NCI-H2227 (cell line): ENCODE measurements at regions not wholly inside any gene's neighbourhood (a gene's known extent, or its start where the extent isn't known, plus 50 kb on each side); places are given as distances from the start of the nearest gene placed in this dataset.

Source experiments
- DNase-seq: peaks from one replicate; lab custom pipeline; 2025; ENCODE audit not compliant: unreplicated experiment; lab: John Stamatoyannopoulos, UW

DNA sequence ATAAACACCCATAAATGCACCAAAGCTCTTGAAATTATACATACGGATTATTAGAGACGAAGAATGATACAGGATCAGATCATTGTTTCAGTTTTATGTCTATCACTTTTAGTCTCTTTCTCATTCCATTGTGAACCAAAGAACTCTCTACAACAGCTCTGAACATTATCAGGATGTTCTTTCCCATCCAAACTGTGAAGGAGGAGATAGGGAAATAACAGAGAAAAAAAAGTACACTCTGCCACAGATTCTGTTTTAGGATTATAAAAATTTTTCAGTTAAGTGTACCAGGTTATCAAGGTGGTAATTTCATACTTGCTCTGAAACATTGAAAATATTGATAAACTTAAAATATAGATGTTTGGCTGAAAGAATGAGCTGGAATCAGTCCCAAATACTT lies 270.9 kb downstream of the MZT1 start:
- no peak for DNase-seq

DNA sequence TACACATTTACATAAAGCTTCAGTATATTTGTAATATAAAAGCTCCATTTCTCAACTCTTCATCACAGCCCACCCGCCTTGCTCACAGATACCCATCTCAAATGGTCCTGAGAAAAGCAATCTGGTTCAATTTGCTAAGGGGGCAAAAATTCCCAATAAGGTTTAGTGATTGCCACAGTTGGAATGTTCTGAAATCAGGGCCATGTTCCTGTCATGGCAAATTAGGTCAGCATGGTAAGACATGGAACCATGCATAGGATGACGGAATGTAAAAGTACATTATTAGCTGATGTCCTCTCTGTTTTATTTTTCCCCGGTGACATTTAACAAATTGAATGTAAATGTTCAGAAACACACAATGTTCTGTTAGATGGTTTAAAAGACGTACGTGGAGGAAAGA lies 274.3 kb downstream of the MZT1 start:
- no peak for DNase-seq

DNA sequence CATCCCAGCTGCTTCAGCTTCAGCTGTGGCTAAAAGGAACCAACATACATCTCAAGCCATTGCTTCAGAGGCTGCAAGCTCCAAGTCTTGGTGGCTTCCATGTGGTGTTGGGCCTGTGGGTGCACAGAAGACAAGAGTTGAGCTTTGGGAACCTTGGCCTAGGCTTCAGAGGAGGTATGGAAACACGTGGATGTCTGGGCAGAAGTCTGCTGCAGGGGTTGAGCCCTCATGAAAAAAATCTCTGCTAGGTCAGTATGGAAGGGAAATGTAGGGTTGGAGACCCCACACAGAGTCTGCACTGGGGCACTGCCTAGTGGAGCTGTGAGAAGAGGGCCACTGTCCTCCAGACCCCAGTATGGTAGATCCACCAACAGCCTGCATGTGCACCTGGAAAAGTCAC lies 279.3 kb downstream of the MZT1 start:
- no peak for DNase-seq

GRCh38 chr13:72444999-72445398 lies 282.4 kb downstream of the MZT1 start:
- DNase-seq, result no peak

- no peak for DNase-seq
These were observed 290.0 kb downstream of the MZT1 start for GRCh38 chr13:72437458-72437857.

DNA sequence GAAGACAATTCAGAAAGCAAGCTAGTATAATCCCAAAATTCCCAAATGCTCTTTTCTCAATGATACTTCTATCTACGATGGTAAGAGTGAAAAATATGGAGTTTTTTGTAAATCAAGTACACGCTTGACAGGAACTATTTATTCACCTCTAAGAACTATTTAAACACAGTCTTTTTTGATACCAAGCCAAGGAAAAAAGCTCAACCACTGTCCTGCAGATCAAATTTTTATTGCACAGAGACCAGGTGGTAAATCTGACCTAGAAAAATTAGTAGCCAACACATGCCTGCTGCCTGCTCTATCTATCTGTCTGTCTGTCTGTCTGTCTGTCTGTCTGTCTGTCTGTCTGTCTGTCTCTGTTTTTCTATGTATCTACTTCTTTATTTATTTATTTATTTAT lies 292.2 kb downstream of the MZT1 start:
- DNase-seq, result no peak

GRCh38 chr13:72431981-72432682 lies 295.3 kb downstream of the MZT1 start:
- DNase-seq, result no peak

DNA sequence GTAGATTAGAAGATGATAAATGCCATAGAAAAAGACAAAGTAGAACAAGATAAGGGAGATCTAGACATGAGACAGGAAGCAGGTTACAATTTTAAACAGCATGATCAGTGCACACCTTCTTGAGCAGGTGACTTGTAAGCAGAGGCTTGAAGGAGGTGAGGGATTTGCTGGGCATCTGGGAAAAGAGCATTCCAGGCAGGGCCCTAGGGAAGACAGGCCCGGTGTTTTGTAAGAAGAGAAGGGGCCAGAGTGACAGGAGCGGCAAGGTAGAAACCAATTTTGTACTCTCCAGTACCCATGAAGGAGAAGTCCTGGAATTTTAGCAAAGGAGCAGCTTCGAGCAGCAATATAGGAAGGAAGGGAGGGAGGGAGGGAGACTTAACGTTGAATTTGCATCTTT lies 296.5 kb downstream of the MZT1 start:
- no peak for DNase-seq

DNA sequence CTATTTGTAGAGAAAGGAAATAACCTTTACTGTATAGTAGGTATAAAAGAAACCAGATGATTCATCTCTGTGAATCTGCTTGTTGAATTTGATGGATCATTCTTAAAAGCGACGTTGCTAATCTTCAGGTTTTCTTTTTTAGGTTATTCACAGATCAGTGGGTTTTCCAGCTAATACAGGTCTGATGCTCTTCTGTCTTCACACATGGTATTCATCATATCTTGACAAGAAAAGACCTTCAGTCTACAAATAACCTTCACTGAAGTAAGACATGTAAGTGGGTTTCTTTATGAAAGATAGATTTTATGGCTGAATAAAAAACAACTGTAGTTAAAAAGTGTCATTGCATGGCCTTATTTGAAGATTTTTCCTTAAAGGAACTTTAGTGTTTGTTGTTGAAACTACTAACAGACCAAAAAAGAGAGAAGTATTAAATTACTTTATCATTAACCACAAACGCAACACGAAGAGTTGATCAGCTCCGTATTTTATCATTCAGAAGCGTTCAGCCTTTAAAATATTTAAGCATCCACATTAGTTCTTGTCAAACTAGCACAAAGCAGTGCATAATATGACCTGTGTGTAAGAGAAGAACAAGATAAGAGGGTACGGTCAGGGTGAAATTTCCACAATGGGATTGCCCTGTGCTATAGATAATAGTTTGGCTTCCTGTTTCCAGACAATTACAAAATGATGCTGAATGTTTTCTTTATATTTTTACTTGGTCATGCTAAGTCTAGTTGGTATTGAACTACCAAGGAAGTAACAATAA lies 299.5 kb downstream of the MZT1 start:
- DNase-seq, result no peak

DNA sequence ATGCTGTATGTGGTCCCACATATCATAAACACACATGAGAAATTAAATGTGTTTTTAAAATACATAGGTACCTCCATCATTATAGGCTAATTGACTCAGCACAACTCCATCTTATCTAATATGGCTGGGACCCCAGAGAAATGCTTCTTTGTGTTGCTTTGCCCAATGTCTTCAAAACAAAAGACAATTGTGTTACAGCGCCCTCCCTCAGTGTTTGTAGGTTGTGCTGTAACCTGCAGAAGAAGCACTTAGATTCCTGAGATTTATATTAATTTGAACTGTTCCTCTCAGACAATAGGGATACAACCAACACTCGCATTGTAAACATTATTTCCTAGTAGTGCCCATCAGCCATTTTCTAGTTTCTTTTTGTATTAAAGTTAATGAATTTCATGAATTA lies 303.4 kb downstream of the MZT1 start:
- DNase-seq, result no peak

DNA sequence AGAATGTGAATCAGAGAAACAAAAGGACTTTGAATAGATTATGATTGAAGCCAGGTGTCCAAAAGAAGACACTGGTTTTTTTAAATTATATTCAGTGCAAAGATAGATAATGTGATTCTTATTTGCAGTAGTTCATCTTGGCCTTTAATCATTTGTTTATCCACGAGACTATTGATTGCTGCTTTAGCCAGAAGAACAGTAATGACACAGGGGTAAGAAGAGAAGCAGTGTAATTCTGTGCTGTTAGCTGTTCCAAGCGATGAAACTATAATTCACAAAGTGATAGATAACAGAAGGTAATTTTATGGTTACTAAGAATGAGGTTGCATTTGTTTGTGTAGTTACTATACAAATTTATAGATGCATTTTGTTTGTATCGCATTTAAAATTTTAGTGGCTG lies 311.6 kb downstream of the MZT1 start:
- no peak for DNase-seq

GRCh38 chr13:72412481-72412880 lies 314.9 kb downstream of the MZT1 start:
- DNase-seq, result no peak

- no peak for DNase-seq
These were observed 322.0 kb downstream of the MZT1 start for GRCh38 chr13:72405441-72405840.

- DNase-seq, result no peak
These were observed 323.9 kb downstream of the MZT1 start for GRCh38 chr13:72403396-72404010.

GRCh38 chr13:72400856-72401255 lies 326.6 kb downstream of the MZT1 start:
- DNase-seq, result no peak

DNA sequence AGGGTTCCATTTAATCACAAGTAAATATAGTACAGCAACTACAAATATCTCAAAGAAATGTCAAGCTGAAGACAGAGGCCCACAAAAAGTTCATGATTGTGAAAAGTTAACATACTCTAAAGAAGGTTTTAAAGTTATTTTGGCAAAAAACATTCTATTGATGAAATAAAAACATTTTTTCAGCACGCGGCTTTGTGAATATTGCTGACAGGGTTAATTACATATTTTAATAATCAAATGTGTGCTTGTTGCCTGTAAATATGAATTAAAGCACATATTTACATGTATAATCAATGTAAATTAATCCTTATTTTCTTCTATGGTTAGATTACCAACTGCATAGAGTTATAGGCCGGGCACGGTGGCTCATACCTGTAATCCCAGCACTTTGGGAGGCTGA lies 328.1 kb downstream of the MZT1 start:
- no peak for DNase-seq

GRCh38 chr13:72397265-72397664 lies 330.2 kb downstream of the MZT1 start:
- no peak for DNase-seq

DNA sequence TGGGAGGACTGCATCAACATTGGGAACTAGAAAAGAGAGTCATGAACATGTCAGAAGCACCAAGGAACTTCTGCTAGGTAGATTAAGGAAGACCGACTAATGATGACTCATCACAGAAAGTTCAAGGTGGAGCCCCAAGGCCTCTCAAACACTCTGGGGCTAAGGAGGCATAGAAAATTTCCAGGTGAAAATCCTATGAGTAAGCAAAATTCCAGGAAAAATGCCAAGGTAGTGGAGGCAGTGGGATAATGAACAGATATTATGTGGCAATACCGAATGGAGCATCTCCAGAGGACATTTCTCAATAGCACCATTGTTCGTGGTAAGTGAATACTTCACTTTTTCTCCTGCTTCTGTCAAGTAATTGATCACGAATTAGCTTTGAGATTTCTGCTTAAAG lies 336.5 kb downstream of the MZT1 start:
- DNase-seq, result no peak

- no peak for DNase-seq
These were observed 341.2 kb downstream of the MZT1 start for GRCh38 chr13:72386138-72386684.

GRCh38 chr13:72384879-72385278 lies 342.6 kb downstream of the MZT1 start:
- no peak for DNase-seq

DNA sequence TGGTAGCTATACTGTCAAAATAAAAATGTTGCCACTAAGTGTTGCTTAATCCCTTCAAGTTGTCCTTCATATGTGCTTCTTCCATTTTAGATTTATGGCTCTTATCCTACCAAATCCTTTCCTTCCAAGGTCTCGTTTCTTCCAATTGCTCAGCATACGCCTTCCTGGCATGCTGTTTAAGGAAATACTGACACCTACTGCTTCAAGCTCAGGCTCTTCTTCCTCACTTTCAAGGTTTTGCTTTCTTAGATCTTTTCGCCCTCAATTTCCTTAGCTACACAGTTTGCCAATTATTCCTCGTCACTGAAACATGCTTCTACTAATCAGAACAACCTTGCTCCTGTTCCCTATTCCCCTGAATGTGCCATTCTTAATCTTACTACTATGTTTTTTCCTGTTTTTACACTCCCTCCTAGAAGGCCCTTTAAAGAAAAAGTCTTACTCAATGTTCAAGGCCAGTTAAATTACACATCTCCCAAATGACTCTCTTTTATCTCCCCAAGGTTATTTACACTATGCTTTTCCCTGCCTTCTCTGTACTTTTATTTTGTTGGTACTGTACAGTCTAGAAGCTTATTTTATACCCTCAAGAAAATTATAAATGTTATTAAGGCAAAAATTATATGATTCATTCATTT lies 343.1 kb downstream of the MZT1 start:
- no peak for DNase-seq

DNA sequence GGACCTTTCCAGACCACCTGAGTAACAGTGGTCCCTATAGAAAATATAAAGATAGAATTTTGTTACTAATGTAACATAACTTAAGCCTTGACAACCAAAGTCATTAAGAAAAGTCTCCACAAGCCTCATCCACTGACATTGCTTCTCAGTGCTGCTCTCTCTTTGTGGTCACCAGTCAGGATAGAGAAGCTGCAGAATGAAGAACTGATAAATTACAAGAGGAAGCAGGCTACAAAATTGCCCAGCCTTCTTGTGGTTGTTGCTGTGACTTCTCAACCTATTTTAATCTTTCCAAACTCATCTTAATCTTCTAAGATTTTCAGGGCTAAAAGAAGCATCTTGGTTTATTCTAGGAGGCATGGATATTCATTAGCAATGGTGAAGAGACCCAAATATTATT lies 343.8 kb downstream of the MZT1 start:
- no peak for DNase-seq
